ENCODE measurements at regions not wholly inside any gene's neighbourhood (a gene's known extent, or its start where the extent isn't known, plus 50 kb on each side); places are given as distances from the start of the nearest gene placed in this dataset.
"Not testable (repeated sequence)": the region's sequence is repeated elsewhere in the genome, so short reads cannot be mapped to it uniquely, and the experiment has no call there.

GRCh38 chr7:125061776-125062397 lies 132.3 kb upstream of the POT1 start:
- intact Hi-C loops (cut with micrococcal nuclease), result no loop called here

DNA sequence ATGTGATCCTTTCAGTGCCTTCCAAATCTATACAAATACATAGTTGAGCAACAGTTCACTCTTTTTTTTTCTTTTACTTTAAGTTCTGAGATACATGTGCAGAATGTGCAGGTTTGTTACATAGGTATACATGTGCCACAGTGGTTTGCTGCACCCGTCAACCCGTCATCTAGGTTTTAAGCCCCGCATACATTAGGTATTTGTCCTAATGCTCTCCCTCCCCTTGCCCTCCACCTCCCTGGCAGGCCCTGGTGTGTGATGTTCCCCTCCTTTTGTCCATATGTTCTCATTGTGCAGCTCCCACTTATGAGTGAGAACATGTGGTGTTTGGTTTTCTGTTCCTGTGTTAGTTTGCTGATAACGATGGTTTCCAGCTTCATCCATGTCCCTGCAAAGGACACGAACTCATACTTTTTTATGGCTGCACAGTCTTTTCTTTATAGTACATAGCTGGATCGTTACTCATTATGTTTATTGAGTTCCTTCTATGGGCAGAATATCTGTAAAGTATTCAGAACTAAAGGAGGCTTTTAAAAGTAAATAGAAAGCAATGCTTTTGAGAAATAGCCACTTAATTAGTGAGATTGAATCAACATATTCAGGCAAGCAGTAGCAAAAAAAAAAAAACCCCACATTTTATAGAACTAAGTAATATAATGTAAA lies 131.6 kb upstream of the POT1 start:
- intact Hi-C loops (cut with micrococcal nuclease), result not testable (repeated sequence)

- intact Hi-C loops (cut with micrococcal nuclease), result loop anchor here (1.0 kb wide), 1 partner anchor 611 kb away; no protein-coding TSS in a partner anchor
These were observed 130.3 kb upstream of the POT1 start for GRCh38 chr7:125059861-125060456.

DNA sequence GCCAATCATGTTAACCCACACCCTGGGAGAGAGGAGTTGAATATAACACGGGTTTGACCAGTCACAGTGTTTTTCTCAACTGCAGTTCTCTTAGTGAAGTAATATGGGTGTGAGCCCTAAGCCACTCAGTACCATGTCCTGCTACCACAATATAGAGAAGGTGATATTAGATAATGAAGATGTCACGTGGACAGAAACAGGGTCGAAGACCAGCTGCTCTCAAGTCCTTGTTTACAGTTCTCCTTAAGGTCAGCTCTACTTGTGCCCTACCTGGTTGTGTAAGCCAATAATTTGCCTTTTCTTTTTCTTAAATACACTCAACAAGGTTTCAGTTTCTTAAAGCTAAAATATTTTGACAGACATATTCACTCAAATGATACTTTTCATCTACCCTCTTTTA lies 128.3 kb upstream of the POT1 start:
- intact Hi-C loops (cut with micrococcal nuclease), result no loop called here

DNA sequence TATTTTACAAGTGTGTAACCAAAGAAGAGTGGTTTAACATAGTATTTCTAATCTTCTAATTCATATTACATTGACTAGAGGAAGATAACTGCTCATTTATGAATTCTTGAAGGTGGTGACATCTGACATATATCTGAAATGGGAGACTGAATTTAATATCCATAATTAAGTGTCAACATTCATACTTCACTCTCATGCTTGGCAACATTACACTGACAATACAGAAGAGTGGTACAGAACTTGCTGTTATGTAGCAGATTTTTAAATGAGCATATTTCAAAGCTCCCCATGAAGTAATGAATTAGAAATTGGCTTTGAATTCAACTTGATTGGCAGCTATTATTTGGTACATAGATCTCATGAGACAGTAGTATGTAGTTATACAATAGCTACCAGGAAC lies 125.8 kb upstream of the POT1 start:
- intact Hi-C loops (cut with micrococcal nuclease), result no loop called here

- intact Hi-C loops (cut with micrococcal nuclease), result no loop called here
These were observed 117.1 kb upstream of the POT1 start for GRCh38 chr7:125046767-125047166.

- intact Hi-C loops (cut with micrococcal nuclease), result no loop called here
These were observed 103.9 kb upstream of the POT1 start for GRCh38 chr7:125033506-125033905.

DNA sequence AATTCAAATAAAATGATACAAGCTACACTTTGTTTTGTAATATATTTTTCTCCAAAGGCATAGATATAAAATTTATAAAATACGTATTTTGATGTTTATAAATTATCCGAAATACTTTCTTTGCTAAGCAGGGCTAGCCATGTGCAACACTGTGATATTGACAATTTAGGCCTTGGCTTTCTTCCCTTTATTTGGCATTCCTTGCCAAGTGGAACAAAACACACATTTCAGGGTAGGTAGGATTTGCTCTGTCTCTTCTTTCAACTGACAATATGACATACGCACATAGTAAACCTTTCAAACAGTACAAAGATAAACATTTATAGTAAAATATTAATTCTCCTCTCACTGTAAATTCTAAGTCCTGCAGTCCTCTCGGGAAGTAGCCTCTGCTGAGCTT lies 103.3 kb upstream of the POT1 start:
- intact Hi-C loops (cut with micrococcal nuclease), result no loop called here

- intact Hi-C loops (cut with micrococcal nuclease), result no loop called here
These were observed 101.2 kb upstream of the POT1 start for GRCh38 chr7:125030756-125031387.

GRCh38 chr7:125025620-125026019 lies 96.0 kb upstream of the POT1 start:
- intact Hi-C loops (cut with micrococcal nuclease), result no loop called here

- intact Hi-C loops (cut with micrococcal nuclease), result no loop called here
These were observed 91.2 kb upstream of the POT1 start for GRCh38 chr7:125020801-125021200.

DNA sequence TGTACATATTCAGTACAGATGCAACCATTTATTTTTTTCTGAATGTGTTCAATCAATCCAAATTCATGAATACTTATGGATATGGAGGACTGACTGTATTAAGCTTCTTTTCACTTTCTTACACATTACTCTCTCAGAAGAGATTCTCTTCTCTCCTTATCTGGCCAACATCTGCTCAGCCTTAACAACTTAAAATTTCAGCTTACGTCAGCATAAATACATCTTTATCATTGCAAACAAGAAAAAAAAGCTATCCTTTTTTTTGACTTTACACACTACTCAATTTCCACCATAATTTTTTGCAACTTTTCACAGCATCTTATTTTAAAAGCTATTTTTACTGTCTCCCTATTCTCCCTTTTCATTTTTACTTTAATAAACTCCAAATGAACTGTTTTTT lies 80.9 kb upstream of the POT1 start:
- intact Hi-C loops (cut with micrococcal nuclease), result no loop called here

DNA sequence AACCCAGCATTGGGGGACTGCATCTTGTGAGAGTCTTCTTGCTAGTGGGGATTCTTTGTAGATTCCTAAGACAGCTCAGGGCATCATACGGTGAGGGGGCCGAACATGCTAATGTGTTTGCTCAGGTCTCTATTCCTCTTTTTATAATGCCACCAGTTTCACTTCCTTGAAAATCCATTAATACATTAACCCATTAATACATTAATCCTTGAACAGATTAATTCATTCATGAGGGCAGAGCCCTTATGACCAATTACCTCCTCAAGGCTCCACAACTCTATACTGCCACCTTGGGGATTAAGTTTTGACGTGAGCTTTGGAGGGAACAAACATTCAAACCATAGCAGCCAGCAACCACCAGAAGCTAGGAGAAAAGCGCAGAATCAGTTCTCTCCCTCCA lies 67.2 kb upstream of the POT1 start:
- intact Hi-C loops (cut with micrococcal nuclease), result no loop called here

DNA sequence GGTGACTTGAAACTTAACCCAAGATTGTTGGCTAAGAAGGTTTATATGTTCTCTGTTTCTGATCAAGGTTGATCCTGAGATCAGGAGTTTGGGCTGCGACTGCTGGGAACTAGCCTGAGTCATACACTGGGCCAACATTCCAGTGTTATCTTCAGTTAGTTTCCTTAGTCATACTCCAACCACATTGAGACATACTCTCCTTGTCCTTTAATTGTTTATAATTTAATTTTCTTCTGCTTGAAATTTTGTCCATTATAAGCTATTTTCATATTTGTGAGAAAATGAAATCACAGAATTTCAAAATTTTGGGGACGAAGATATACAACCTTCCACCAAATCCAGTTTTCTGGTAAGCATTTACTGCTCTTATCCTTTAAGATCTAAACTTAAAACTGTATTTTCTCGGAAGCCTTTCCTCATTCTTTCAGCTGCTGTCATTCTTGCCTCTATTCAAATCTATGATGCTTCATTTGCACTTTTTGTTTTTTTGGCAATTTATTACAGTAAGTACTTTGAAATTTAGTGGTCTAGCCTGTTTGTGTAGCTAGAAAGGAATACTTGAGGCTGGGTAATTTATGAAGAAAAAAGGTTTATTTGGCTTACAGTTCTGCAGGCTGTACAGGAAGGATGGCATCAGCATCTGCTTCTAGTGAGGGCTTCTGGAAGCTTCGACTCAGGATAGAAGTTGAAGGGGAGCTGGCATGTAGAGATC lies 63.4 kb upstream of the POT1 start:
- intact Hi-C loops (cut with micrococcal nuclease), result no loop called here

DNA sequence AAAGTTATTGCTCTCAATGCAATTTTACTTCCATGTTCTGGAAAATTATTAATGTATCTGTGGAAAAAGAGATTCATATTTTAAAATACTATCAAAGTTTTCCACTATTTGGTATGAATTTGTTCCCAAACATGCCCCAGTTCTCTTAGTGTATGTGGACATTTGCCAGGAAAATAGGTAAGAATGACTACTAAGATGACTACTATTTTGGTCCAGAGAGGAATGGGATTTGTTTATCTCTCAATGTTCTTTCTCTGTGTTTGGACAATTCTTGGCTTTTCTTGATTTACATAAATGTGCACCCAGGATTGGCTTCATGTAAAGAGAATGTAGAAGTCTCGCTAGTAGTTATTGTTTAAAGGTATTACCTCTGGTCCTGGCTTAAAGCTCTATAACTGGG lies 60.3 kb upstream of the POT1 start:
- intact Hi-C loops (cut with micrococcal nuclease), result no loop called here
